SK-N-SH treated with all-trans-retinoic acid at 6 μM for 48 hours (cell line): ENCODE measurements at regions not wholly inside any gene's neighbourhood (a gene's known extent, or its start where the extent isn't known, plus 50 kb on each side); places are given as distances from the start of the nearest gene placed in this dataset.

Source experiments
- ARNTL ChIP-seq: fragments of 450-650 bp; formaldehyde crosslinking; IDR thresholded peaks from 2 replicates; pipeline ENCODE4 v1.5.0; 2020; ENCODE audit warnings: low read depth, mild to moderate bottlenecking, moderate library complexity, borderline replicate concordance
- BACH2 ChIP-seq: fragments of 250-450 bp; sonication (Bioruptor Pico); IDR thresholded peaks from 2 replicates; pipeline ENCODE4 v1.9.0; 2021; ENCODE audit warnings: mild to moderate bottlenecking, borderline replicate concordance
- ISL1 ChIP-seq: fragments of 250-450 bp; sonication (Bioruptor Pico); IDR thresholded peaks from 2 replicates; pipeline ENCODE4 v2.1.2; 2022; ENCODE audit warnings: mild to moderate bottlenecking, moderate library complexity
- PATZ1 ChIP-seq: fragments of 250-450 bp; sonication (Bioruptor Pico); IDR thresholded peaks from 2 replicates; pipeline ENCODE4 v1.8.0; 2020; ENCODE audit warnings: mild to moderate bottlenecking, moderate library complexity, borderline replicate concordance
- PPARA ChIP-seq: fragments of 250-450 bp; sonication (Bioruptor Pico); IDR thresholded peaks from 2 replicates; pipeline ENCODE4 v1.5.0; 2020; ENCODE audit warnings: mild to moderate bottlenecking, borderline replicate concordance
- RARB ChIP-seq: fragments of 250-450 bp; sonication (Bioruptor Pico); IDR thresholded peaks from 2 replicates; pipeline ENCODE4 v1.8.0; 2021; ENCODE audit warnings: mild to moderate bottlenecking, moderate library complexity
- ZC3H10 ChIP-seq: fragments of 250-450 bp; sonication (Bioruptor Pico); IDR thresholded peaks from 2 replicates; pipeline ENCODE4 v1.5.1; 2021; ENCODE audit warnings: mild to moderate bottlenecking, moderate library complexity
- ZFP3 ChIP-seq: fragments of 250-450 bp; sonication (Bioruptor Pico); IDR thresholded peaks from 2 replicates; pipeline ENCODE4 v1.5.0; 2020; ENCODE audit warnings: mild to moderate bottlenecking, moderate library complexity
- ZFP30 ChIP-seq: fragments of 450-650 bp; formaldehyde crosslinking; IDR thresholded peaks from 2 replicates; pipeline ENCODE4 v1.5.0; 2022; ENCODE audit warnings: mild to moderate bottlenecking, moderate library complexity
- ZNF565 ChIP-seq: fragments of 450-650 bp; formaldehyde crosslinking; conservative IDR thresholded peaks from 2 replicates; pipeline ENCODE4 v1.5.0; 2020; ENCODE audit warnings: low read depth, mild to moderate bottlenecking, moderate library complexity
- ZNF8 ChIP-seq: fragments of 450-650 bp; formaldehyde crosslinking; IDR thresholded peaks from 2 replicates; pipeline ENCODE4 v1.5.0; 2020; ENCODE audit warnings: mild to moderate bottlenecking, moderate library complexity

- no peak for TF ChIP-seq ZFP30 (CRISPR knock-in tag)
- no peak for TF ChIP-seq PPARA (CRISPR knock-in tag)
- no peak for TF ChIP-seq ARNTL (CRISPR knock-in tag)
- TF ChIP-seq PATZ1 (CRISPR knock-in tag), result no peak
- no peak for TF ChIP-seq ZNF565 (CRISPR knock-in tag)
- no peak for TF ChIP-seq ZFP3
- no peak for TF ChIP-seq ISL1 (CRISPR knock-in tag)
- TF ChIP-seq BACH2, result no peak
- TF ChIP-seq ZNF8 (CRISPR knock-in tag), result no peak
- TF ChIP-seq ZC3H10 (CRISPR knock-in tag), result no peak
- no peak for TF ChIP-seq RARB
Measured at GRCh38 chr17:69961501-69962145, 113.4 kb upstream of the KCNJ16 start.
